ENCODE measurements at regions not wholly inside any gene's neighbourhood (a gene's known extent, or its start where the extent isn't known, plus 50 kb on each side); places are given as distances from the start of the nearest gene placed in this dataset.

DNA sequence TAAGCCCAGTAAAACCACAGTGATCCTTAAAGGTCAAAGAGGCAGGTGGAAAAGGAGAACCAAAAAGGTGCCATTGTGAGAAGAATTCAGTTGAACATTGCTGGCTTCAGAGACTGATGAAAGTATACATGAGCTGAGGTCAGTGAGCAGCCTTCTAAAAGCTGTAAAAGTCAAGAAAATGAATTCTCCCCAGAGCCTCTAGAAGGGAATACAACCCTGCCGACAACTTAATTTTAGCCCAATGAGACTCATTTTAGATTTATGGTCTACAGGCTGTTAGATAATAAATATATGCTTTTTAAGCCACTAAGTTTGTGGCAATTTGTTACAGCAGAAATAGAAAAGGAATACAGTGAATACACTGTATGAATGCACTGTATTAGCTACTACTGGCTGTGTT, 911.4 kb downstream of the TRIB2 start:
- Histone ChIP-seq H3K4me2 (ENCODE audit: low read depth, low read length) (no peak overlapping the region), H2AFZ (ENCODE audit: low read length) (no peak overlapping the region), H4K20me1 (ENCODE audit: insufficient read depth, low read length) (no peaks in the 10 kb centered on the region), H3K27me3 (ENCODE audit: control insufficient read depth in 1 of 2, insufficient read depth in 2 of 2, low read length in 2 of 2) (no peaks in the 10 kb centered on the region), H3K27ac (ENCODE audit: extremely low read length, insufficient read depth, low read length) (no peak overlapping the region), H3K4me3 (replicated peaks in 1 of 3; ENCODE audit: insufficient read depth in 1 of 3, low read depth in 2 of 3, low read length in 3 of 3) (no peak overlapping the region), H3K9me3 (ENCODE audit: low read length) (peaks cover 83% of the 10 kb centered on the region), H3K4me1 (ENCODE audit: insufficient read depth, low read length) (no peaks in the 10 kb centered on the region), H3K9ac (ENCODE audit: insufficient read depth, low read depth, low read length) (no peak overlapping the region), H3K36me3 (replicated peaks in 1 of 2; ENCODE audit: control insufficient read depth in 1 of 2, insufficient read depth in 2 of 2, low read length in 2 of 2) (no peaks in the 10 kb centered on the region), H3K79me2 (ENCODE audit: insufficient read depth, low read length) (no peaks in the 10 kb centered on the region)
- FAIRE-seq = no peak
- no peak for ATAC-seq
- in situ Hi-C loops (cut with HindIII; ENCODE audit: extremely low pct_ligation_motif_present, low pct_unique_long_range_greater_than_20kb) = no loop called here
- DNase-seq (ENCODE audit: low spot score) = no peak
- ChIA-PET CTCF (ENCODE audit: low intra/inter-chr PET ratio, low total read pairs) (no interaction called here), POLR2A (no interaction called here)
- intact Hi-C loops (cut with micrococcal nuclease; ENCODE audit: unreplicated experiment) = no loop called here
- no peak for TF ChIP-seq TMF1 (CRISPR knock-in tag; IDR thresholded peaks at IDR 0.05; ENCODE audit: low read depth)
- no peak for TF ChIP-seq SIX4 (CRISPR knock-in tag; IDR thresholded peaks at IDR 0.05)
- no peak for TF ChIP-seq ZNF230 (CRISPR knock-in tag; IDR thresholded peaks at IDR 0.05)
- TF ChIP-seq, protein P1, sequence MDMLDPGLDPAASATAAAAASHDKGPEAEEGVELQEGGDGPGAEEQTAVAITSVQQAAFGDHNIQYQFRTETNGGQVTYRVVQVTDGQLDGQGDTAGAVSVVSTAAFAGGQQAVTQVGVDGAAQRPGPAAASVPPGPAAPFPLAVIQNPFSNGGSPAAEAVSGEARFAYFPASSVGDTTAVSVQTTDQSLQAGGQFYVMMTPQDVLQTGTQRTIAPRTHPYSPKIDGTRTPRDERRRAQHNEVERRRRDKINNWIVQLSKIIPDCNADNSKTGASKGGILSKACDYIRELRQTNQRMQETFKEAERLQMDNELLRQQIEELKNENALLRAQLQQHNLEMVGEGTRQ (IDR thresholded peaks at IDR 0.05; ENCODE audit: low read depth, low read length) = no peak
- TF ChIP-seq, protein P1 (CRISPR knock-in tag; IDR thresholded peaks at IDR 0.05; ENCODE audit: borderline replicate concordance) = no peak
- BruUV-seq (replicated peaks) = no TSS peak
- 11% methylated on average over 1 of the region's 1 CpG for WGBS (ENCODE audit: low lambda C conversion rate)

DNA sequence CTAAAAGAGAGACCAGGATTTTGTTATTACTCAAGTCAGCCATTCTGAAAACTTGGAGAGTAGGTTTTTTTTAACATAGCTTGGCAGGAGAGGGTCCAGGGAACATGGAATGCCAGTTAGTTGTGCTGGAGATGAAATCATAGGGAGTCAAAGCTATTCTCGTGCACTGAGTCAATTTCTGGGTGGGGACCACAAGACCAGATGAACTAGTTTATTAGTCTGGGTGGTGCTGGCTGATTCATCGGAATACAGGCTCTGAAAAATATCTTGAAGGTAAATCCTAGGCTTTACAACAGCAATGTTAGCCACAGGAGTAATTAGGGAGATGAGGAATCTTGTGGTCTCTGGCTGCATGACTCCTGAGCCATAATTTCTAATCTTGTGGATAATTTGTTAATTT, 921.4 kb downstream of the TRIB2 start:
- Histone ChIP-seq H3K4me1 (ENCODE audit: insufficient read depth, low read length) (no peaks in the 10 kb centered on the region), H3K27ac (ENCODE audit: extremely low read length, insufficient read depth, low read length) (no peak overlapping the region), H3K9ac (ENCODE audit: insufficient read depth, low read depth, low read length) (no peak overlapping the region), H4K20me1 (ENCODE audit: insufficient read depth, low read length) (no peaks in the 10 kb centered on the region), H3K27me3 (ENCODE audit: control insufficient read depth in 1 of 2, insufficient read depth in 2 of 2, low read length in 2 of 2) (no peaks in the 10 kb centered on the region), H3K4me3 (replicated peaks in 1 of 3; ENCODE audit: insufficient read depth in 1 of 3, low read depth in 2 of 3, low read length in 3 of 3) (no peak overlapping the region), H3K9me3 (ENCODE audit: low read length) (peaks cover 56% of the 10 kb centered on the region), H2AFZ (ENCODE audit: low read length) (no peak overlapping the region), H3K79me2 (ENCODE audit: insufficient read depth, low read length) (no peaks in the 10 kb centered on the region), H3K36me3 (replicated peaks in 1 of 2; ENCODE audit: control insufficient read depth in 1 of 2, insufficient read depth in 2 of 2, low read length in 2 of 2) (no peaks in the 10 kb centered on the region), H3K4me2 (ENCODE audit: low read depth, low read length) (no peak overlapping the region)
- WGBS (ENCODE audit: low lambda C conversion rate) = 9% methylated on average over 2 of the region's 2 CpGs
- BruUV-seq (replicated peaks) = no TSS peak
- intact Hi-C loops (cut with micrococcal nuclease; ENCODE audit: unreplicated experiment) = no loop called here
- ATAC-seq (no peak), DNase-seq (ENCODE audit: low spot score) (no peak), FAIRE-seq (no peak)
- in situ Hi-C loops (cut with HindIII; ENCODE audit: extremely low pct_ligation_motif_present, low pct_unique_long_range_greater_than_20kb) = no loop called here
- CTCF ChIA-PET (ENCODE audit: low intra/inter-chr PET ratio, low total read pairs) = no interaction called here
- POLR2A ChIA-PET = no interaction called here
- TF ChIP-seq JUNB (CRISPR knock-in tag; IDR thresholded peaks at IDR 0.05; ENCODE audit: borderline replicate concordance) (no peak), ZSCAN21 (CRISPR knock-in tag; IDR thresholded peaks at IDR 0.05; ENCODE audit: borderline replicate concordance) (no peak), GATAD1 (CRISPR knock-in tag; IDR thresholded peaks at IDR 0.05) (no peak), ZNF720 (CRISPR knock-in tag; IDR thresholded peaks at IDR 0.05) (no peak), ZNF431 (CRISPR knock-in tag; IDR thresholded peaks at IDR 0.05; ENCODE audit: borderline replicate concordance, low read depth) (no peak), SETDB1 (CRISPR knock-in tag; IDR thresholded peaks at IDR 0.05; ENCODE audit: borderline replicate concordance) (no peak), ARNT (IDR thresholded peaks at IDR 0.05) (no peak), ZNF879 (CRISPR knock-in tag; IDR thresholded peaks at IDR 0.05) (no peak), RFX5 (IDR thresholded peaks at IDR 0.05; ENCODE audit: low read depth, low read length) (no peak)
- TF ChIP-seq, protein P2, sequence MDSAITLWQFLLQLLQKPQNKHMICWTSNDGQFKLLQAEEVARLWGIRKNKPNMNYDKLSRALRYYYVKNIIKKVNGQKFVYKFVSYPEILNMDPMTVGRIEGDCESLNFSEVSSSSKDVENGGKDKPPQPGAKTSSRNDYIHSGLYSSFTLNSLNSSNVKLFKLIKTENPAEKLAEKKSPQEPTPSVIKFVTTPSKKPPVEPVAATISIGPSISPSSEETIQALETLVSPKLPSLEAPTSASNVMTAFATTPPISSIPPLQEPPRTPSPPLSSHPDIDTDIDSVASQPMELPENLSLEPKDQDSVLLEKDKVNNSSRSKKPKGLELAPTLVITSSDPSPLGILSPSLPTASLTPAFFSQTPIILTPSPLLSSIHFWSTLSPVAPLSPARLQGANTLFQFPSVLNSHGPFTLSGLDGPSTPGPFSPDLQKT (CRISPR knock-in tag; IDR thresholded peaks at IDR 0.05; ENCODE audit: borderline replicate concordance) = no peak
- TF ChIP-seq, protein P3, sequence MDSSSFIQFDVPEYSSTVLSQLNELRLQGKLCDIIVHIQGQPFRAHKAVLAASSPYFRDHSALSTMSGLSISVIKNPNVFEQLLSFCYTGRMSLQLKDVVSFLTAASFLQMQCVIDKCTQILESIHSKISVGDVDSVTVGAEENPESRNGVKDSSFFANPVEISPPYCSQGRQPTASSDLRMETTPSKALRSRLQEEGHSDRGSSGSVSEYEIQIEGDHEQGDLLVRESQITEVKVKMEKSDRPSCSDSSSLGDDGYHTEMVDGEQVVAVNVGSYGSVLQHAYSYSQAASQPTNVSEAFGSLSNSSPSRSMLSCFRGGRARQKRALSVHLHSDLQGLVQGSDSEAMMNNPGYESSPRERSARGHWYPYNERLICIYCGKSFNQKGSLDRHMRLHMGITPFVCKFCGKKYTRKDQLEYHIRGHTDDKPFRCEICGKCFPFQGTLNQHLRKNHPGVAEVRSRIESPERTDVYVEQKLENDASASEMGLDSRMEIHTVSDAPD (CRISPR knock-in tag; IDR thresholded peaks at IDR 0.05) = no peak

Data from HepG2 (cell line).